ENCODE measurements at regions not wholly inside any gene's neighbourhood (a gene's known extent, or its start where the extent isn't known, plus 50 kb on each side); places are given as distances from the start of the nearest gene placed in this dataset.

DNA sequence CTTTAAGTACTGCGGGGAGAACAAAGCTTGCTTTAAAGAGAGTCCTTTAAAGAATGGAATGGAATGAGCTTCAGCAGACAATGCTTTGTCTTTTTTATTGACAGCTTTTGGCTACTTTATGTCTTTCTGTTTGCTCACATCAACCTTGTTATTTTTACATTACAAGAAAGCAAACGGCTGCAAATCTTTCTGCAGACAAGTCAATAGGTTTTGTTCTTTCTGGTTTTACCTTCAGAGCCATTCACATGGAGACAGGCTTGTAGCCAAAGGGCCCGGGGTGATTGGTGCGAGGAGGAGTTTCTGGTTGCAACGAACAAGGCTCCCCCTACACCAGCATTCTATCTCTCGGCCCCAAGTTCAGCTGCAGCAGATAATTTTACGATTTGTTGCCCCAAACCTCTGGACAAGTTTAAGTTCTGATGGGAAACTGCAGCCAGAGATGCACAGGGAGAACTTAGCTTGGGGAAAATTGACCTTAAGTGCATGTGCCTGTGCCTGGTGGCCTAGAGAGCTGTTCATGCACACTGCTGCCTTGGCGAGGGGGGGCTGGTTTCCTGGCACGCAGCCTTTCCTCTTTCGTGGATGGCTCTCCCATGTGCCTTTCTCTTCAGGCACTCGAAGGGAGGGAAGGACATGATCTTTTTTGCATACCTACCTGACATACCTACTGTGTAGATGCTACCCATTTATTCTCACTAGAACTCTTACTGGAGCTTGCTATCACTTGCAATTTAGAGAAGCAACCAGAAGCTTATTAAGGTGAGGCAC lies 543.2 kb downstream of the DCDC2C start:
- no peaks in the 10 kb centered on the region for H3K27me3 ChIP-seq
- no peaks in the 10 kb centered on the region for H4K20me1 ChIP-seq (ENCODE audit: low read depth)
- H2AFZ ChIP-seq (replicated peaks), result peak overlapping the region; percentile 63
- peak; percentile 26 for DNase-seq (ENCODE audit: low spot score)
- peak overlapping the region; percentile 17 for H3K4me2 ChIP-seq
- H3K27me3 Mint-ChIP-seq (ENCODE audit: insufficient read depth, low read depth), result peaks cover 2% of the 10 kb centered on the region
- H3K4me1 Mint-ChIP-seq, result peaks cover 9% of the 10 kb centered on the region
- H3K4me3 Mint-ChIP-seq, result no peak overlapping the region
- peaks cover 15% of the 10 kb centered on the region for H3K4me1 ChIP-seq
- H3F3A ChIP-seq (ENCODE audit: low read depth), result no peaks in the 10 kb centered on the region
- H3K27ac ChIP-seq, result no peak overlapping the region
- no peak for TF ChIP-seq EZH2phosphoT487 (IDR thresholded peaks at IDR 0.05)
- TF ChIP-seq, protein P1, sequence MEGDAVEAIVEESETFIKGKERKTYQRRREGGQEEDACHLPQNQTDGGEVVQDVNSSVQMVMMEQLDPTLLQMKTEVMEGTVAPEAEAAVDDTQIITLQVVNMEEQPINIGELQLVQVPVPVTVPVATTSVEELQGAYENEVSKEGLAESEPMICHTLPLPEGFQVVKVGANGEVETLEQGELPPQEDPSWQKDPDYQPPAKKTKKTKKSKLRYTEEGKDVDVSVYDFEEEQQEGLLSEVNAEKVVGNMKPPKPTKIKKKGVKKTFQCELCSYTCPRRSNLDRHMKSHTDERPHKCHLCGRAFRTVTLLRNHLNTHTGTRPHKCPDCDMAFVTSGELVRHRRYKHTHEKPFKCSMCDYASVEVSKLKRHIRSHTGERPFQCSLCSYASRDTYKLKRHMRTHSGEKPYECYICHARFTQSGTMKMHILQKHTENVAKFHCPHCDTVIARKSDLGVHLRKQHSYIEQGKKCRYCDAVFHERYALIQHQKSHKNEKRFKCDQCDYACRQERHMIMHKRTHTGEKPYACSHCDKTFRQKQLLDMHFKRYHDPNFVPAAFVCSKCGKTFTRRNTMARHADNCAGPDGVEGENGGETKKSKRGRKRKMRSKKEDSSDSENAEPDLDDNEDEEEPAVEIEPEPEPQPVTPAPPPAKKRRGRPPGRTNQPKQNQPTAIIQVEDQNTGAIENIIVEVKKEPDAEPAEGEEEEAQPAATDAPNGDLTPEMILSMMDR (IDR thresholded peaks at IDR 0.05), result no peak
- TF ChIP-seq EZH2 (IDR thresholded peaks at IDR 0.05), result no peak
- H3K79me2 ChIP-seq (ENCODE audit: low read depth), result no peaks in the 10 kb centered on the region
- H3K36me3 Mint-ChIP-seq, result no peaks in the 10 kb centered on the region
- H3K9me3 ChIP-seq (ENCODE audit: low read depth), result no peaks in the 10 kb centered on the region
- H3K36me3 ChIP-seq, result no peaks in the 10 kb centered on the region
- peaks cover 5% of the 10 kb centered on the region for H3K9me3 Mint-ChIP-seq
- no peak overlapping the region for H3K27ac Mint-ChIP-seq
- H3K4me3 ChIP-seq, result no peak overlapping the region
- H3K9ac ChIP-seq, result no peak overlapping the region

DNA sequence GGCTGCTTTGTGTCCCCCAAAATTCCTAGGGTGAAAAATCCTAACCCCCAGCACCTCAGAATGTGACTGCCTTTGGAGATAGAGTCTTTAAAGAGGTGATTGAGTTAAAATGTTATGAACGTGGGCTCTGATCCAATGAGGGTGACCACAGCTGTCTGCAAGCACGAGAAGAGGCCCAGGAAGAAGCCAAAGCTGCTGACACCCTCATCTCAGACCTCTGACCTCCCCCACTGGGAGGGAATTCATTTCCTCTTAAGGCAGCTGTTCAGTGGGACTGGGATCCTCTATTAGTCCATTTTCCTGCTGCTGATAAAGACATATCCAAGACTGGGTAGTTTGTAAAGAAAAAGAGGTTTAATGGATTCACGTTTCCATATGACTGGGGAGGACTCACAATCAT lies 544.4 kb downstream of the DCDC2C start:
- Histone ChIP-seq H3K9me3 (ENCODE audit: low read depth) (no peaks in the 10 kb centered on the region), H3K79me2 (ENCODE audit: low read depth) (no peaks in the 10 kb centered on the region), H3K36me3 (no peaks in the 10 kb centered on the region), H4K20me1 (ENCODE audit: low read depth) (no peaks in the 10 kb centered on the region), H3K9ac (no peak overlapping the region), H3K4me2 (no peak overlapping the region), H3K4me1 (peaks cover 15% of the 10 kb centered on the region), H3K27me3 (no peaks in the 10 kb centered on the region), H2AFZ (replicated peaks) (no peak overlapping the region), H3F3A (ENCODE audit: low read depth) (no peaks in the 10 kb centered on the region), H3K27ac (no peak overlapping the region), H3K4me3 (no peak overlapping the region)
- H3K9me3 Mint-ChIP-seq, result peaks cover 5% of the 10 kb centered on the region
- DNase-seq (ENCODE audit: low spot score), result no peak
- H3K4me3 Mint-ChIP-seq, result no peak overlapping the region
- no peak for TF ChIP-seq EZH2 (IDR thresholded peaks at IDR 0.05)
- peaks cover 9% of the 10 kb centered on the region for H3K4me1 Mint-ChIP-seq
- H3K36me3 Mint-ChIP-seq, result no peaks in the 10 kb centered on the region
- H3K27me3 Mint-ChIP-seq (ENCODE audit: insufficient read depth, low read depth), result no peaks in the 10 kb centered on the region
- no peak overlapping the region for H3K27ac Mint-ChIP-seq

DNA sequence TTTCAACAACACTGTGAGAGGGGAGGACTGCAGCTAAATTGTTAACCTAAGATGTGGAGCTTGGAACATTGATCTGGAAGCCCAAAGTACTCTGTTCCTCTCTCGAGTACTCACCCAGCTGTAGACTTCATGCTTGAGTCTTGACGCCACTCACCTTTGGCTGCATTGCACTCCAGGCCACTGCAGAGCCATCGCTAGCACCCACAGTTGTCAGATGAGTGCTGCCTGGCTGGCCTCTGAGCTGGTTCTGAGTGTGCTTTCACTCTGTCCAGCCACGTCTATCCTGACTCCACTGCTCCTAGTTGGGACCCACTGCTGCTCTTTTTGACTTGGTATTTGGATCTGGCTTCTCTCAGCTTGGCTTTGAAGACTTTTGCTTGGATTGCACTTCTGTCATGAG lies 552.1 kb downstream of the DCDC2C start:
- H2AFZ ChIP-seq (replicated peaks), result no peak overlapping the region
- H3K36me3 Mint-ChIP-seq, result no peaks in the 10 kb centered on the region

More for the DNA sequence above, 552.1 kb downstream of the DCDC2C start:
- Histone ChIP-seq H3K4me2 (no peak overlapping the region), H3K36me3 (no peaks in the 10 kb centered on the region), H3K9me3 (ENCODE audit: low read depth) (no peaks in the 10 kb centered on the region), H3K79me2 (ENCODE audit: low read depth) (no peaks in the 10 kb centered on the region), H3K4me1 (peaks cover 10% of the 10 kb centered on the region), H3K9ac (no peak overlapping the region), H3F3A (ENCODE audit: low read depth) (no peaks in the 10 kb centered on the region), H3K27me3 (no peaks in the 10 kb centered on the region), H3K27ac (no peak overlapping the region), H3K4me3 (no peak overlapping the region), H4K20me1 (ENCODE audit: low read depth) (no peaks in the 10 kb centered on the region)
- Mint-ChIP-seq H3K4me1 (peaks cover 3% of the 10 kb centered on the region), H3K27ac (no peak overlapping the region), H3K4me3 (no peak overlapping the region), H3K9me3 (no peaks in the 10 kb centered on the region), H3K27me3 (ENCODE audit: insufficient read depth, low read depth) (no peaks in the 10 kb centered on the region)
- DNase-seq (ENCODE audit: low spot score), result no peak
- TF ChIP-seq EZH2phosphoT487 (IDR thresholded peaks at IDR 0.05), result no peak
- TF ChIP-seq EZH2 (IDR thresholded peaks at IDR 0.05), result no peak
- TF ChIP-seq, protein P1 (IDR thresholded peaks at IDR 0.05), result no peak

Measured in neural progenitor cell (in vitro differentiated cells).